AG10803 (cell line): ENCODE measurements at regions not wholly inside any gene's neighbourhood (a gene's known extent, or its start where the extent isn't known, plus 50 kb on each side); places are given as distances from the start of the nearest gene placed in this dataset.

Source experiments
- DNase-seq: peaks from one replicate; pipeline ENCODE4 v3.0.0; 2010; ENCODE audit warnings: low read depth
- H3K4me3 ChIP-seq: 2 replicates; pipeline ENCODE4 v1.5.1; 2011; ENCODE audit warnings: mild to moderate bottlenecking, low read length, control low read depth
- TF ChIP-seq, protein P1 (sequence below): conservative IDR thresholded peaks from 2 replicates; pipeline ENCODE4 v1.5.1; 2011; ENCODE audit warnings: mild to moderate bottlenecking, low read length, control low read depth, inconsistent platforms

DNA sequence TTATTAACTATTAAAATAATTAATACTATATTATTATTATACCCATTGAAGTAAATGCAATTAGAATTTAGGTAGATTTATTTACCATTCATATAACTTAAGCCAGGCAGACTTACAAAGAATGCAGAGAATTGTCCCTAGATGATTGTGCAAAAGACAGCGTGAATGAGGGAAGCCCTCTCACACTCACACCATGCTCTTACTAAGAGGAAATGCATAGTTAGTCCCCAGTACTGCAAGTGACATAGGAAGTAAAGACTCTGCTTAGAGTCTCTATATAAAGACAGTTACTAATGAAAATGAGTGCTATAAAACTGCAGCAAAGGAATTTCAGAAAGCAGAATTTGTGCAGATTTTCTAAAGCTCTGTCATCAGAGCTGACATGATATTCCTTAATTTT, 270.4 kb downstream of the ZBBX start:
- no peak overlapping the region for H3K4me3 ChIP-seq
- TF ChIP-seq, protein P1, sequence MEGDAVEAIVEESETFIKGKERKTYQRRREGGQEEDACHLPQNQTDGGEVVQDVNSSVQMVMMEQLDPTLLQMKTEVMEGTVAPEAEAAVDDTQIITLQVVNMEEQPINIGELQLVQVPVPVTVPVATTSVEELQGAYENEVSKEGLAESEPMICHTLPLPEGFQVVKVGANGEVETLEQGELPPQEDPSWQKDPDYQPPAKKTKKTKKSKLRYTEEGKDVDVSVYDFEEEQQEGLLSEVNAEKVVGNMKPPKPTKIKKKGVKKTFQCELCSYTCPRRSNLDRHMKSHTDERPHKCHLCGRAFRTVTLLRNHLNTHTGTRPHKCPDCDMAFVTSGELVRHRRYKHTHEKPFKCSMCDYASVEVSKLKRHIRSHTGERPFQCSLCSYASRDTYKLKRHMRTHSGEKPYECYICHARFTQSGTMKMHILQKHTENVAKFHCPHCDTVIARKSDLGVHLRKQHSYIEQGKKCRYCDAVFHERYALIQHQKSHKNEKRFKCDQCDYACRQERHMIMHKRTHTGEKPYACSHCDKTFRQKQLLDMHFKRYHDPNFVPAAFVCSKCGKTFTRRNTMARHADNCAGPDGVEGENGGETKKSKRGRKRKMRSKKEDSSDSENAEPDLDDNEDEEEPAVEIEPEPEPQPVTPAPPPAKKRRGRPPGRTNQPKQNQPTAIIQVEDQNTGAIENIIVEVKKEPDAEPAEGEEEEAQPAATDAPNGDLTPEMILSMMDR, result no peak
- no peak for DNase-seq

DNA sequence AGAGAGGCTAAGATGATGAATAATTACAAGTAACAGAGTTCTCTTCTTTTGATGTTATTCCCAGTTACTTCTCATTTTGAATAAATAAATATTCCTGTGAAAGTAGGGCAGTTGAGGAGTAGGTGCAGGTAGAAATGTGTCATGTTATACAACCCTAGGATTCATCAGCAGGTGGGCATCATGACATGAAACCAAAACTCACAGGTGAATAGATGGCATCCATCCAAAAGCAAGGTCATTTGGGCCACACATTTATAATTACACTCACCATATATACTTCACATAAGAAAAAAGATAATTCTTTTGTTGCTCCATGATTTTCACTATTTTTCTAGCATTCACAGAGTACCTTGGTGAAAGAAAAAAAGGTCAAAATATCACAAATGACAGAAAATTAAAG, 273.6 kb downstream of the ZBBX start:
- H3K4me3 ChIP-seq, result no peak overlapping the region
- DNase-seq, result no peak
- TF ChIP-seq, protein P1, result no peak

DNA sequence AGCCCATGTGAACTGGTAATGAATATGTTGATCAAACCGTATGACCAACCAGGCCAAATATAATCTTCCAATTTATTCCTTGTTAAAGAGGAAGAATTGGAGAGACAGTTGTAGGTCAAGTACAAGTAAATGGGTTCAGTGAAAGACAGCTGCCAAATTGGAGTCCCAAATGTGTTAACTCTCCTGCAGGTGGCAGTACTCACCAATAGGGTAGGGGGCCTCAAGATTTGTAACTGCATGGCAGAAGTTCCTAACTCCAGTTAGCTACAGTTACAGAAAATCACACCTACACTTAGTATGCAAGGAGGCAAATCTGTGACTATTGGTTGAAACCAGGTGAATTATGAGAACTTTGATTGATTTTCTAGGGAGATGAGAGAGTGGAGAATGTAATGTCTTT, 278.0 kb downstream of the ZBBX start:
- DNase-seq, result no peak
- no peak overlapping the region for H3K4me3 ChIP-seq
- TF ChIP-seq, protein P1, result no peak

DNA sequence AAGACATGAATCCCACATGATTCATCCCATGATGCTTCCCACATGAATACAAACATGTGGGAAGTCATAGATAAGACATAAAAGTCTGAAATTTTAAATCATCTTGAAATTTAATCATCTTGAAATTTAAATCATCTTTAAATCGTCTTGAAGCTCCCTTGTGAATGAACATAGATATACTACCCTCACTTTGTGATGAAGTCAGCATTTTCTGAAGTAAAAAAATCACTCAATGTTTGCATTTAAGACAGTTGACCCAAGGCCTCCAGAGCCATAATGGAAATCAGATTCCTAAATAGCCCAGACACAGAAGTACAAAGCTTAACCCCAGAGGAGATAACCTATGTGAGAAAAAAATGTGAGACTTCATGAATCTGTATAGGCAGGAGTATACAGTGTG, 279.4 kb downstream of the ZBBX start:
- TF ChIP-seq, protein P1, result no peak
- H3K4me3 ChIP-seq, result no peak overlapping the region
- no peak for DNase-seq

DNA sequence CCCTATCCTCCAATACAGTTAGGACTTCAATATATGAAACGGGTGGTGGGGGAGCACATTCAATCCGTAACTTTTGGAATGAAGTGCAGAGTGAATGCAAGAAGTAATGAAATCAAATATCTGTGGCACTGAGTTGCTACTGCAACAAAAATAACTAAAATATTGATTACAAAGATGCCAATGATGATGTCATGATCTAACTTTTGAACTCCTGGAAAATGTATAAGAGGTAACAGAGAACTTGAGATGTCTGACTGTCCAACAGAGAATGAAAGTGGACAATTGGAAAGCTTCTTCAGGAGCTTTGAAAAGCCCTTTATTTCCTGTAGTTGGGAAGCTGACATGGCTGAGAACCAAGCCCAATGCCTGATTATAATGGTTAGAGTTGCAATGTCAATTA, 279.9 kb downstream of the ZBBX start:
- no peak overlapping the region for H3K4me3 ChIP-seq
- DNase-seq, result no peak
- TF ChIP-seq, protein P1, result no peak

DNA sequence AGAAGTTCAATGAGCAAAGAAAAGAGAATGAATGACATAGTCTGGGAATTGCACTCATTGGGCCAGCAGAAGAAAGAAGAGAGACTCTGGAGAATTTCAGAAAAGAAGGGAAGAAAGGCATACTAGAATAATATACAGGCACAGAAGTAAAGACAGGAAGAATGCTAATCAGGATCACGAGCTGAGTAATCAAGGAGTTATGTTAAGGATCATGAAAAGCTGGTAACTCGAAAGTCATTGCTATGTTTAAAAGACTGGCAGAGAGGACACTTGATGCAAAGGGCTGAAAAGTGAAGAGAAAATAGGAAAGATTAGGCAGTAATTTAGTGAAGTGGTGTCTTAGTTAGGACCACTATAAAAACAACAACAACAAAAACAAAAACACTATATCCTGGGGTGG, 284.1 kb downstream of the ZBBX start:
- no peak for DNase-seq
- H3K4me3 ChIP-seq, result no peak overlapping the region
- TF ChIP-seq, protein P1, result no peak

DNA sequence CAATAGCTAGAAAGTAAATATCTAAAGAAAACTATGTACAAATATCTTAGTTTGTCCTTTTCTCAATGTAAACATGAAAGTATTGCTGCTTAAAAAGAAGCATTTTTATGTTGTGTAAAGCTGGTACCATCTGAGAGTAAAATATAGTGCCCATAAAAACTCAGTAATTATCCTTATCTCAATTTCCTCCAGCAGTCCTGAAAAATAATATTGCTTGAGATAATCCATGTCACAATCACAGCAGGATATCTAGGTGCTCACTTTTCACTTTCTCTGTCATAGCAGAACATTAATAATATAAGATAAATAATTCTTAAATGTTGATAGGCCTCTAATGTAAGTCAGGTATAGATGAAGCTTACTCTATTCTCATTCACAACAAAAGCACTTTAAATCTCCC, 285.5 kb downstream of the ZBBX start:
- TF ChIP-seq, protein P1, result no peak
- H3K4me3 ChIP-seq, result no peak overlapping the region
- DNase-seq, result no peak
